Tibial nerve (tissue), 3 donors: ENCODE measurements at regions not wholly inside any gene's neighbourhood (a gene's known extent, or its start where the extent isn't known, plus 50 kb on each side); places are given as distances from the start of the nearest gene placed in this dataset.

ENCODE experiments used
- CTCF ChIP-seq, 5 experiments: fragments of 200-600 bp in 3 of 5; fragments of 450-650 bp in 2 of 5; sonication (generic) in 3 of 5; IDR thresholded peaks; one replicate each; pipeline ENCODE4 v1.5.1; 2016 to 2019; ENCODE audit warnings: antibody characterized with exemption in 5 of 5, mild to moderate bottlenecking in 3 of 5, moderate library complexity in 2 of 5
- POLR2A ChIP-seq, 2 donors: fragments of 450-650 bp; IDR thresholded peaks; one replicate each; pipeline ENCODE4 v1.6.1; 2017; ENCODE audit warnings: antibody characterized with exemption in 2 of 2, mild to moderate bottlenecking in 2 of 2, moderate library complexity in 2 of 2

- TF ChIP-seq POLR2A (IDR thresholded peaks at IDR 0.05) (no peak), CTCF (IDR thresholded peaks at IDR 0.05) (no peak)
These were observed 888.6 kb upstream of the SEL1L start for GRCh38 chr14:82422230-82422629.
